Activated naive CD4-positive, alpha-beta T cell treated with Interleukin-2 at 50 U/mL for 16 hours (primary cell): ENCODE measurements at regions not wholly inside any gene's neighbourhood (a gene's known extent, or its start where the extent isn't known, plus 50 kb on each side); places are given as distances from the start of the nearest gene placed in this dataset.

Experiments used
- DNase-seq: peaks from one replicate; pipeline ENCODE4 v3.0.0-alpha.2; 2020

DNA sequence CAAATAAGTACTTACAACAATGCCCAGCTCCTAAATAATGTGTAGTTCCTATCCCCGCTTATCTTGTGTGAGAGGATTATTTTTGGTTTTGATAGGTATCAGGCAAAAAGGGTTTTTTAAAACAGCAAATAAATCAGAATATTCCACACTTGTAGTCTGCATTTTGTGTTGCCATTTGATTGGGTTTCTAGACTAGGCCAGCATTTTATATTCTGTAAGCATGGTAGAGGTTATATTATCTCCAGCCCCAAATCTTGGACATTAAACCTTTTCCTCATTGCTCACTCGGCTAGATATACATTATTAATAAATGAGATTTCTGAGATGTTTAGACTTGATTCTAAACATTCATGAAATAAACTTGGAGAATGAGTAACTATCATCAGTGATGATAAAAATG, 165.7 kb upstream of the C1orf21 start:
- DNase-seq: no peak

DNA sequence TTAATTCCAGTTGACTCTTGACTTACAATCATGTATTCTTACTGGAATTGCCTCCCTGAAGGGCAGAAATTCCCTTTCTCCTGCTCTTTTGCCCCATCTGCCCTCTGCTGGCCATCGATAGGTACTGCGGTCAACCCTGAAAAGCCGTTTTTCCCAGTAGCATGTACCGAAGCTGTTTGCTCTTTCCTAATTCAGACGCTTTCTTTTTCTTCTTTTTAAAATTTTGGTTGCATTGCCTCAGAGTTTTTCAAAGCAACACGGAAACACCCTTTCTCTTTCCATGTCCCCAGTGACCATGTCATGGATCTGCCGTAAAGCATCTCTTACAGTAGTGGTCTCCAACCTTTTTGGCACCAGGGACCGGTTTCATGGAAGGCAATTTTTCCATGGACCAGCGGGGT, 164.2 kb upstream of the C1orf21 start:
- peak; percentile 36 for DNase-seq

DNA sequence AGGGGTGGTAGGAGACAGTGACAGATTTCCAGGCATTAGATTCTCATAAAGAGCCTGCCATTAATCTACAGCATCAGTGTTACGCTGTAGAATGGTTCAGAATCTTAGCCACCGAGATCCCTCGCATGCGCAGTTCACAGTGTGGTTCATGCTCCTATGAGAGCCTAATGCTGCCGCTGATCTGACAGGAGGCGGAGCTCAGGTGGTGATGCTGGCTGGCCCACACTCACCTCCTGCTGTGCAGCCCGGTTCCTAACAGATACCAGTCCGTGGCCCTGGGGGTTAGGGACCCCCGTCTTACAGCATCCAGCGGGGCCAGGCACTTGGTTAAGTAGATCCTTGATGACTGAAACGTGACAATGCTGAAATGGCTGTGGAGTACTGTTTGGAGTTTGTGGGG, 163.6 kb upstream of the C1orf21 start:
- peak; percentile 12 for DNase-seq

DNA sequence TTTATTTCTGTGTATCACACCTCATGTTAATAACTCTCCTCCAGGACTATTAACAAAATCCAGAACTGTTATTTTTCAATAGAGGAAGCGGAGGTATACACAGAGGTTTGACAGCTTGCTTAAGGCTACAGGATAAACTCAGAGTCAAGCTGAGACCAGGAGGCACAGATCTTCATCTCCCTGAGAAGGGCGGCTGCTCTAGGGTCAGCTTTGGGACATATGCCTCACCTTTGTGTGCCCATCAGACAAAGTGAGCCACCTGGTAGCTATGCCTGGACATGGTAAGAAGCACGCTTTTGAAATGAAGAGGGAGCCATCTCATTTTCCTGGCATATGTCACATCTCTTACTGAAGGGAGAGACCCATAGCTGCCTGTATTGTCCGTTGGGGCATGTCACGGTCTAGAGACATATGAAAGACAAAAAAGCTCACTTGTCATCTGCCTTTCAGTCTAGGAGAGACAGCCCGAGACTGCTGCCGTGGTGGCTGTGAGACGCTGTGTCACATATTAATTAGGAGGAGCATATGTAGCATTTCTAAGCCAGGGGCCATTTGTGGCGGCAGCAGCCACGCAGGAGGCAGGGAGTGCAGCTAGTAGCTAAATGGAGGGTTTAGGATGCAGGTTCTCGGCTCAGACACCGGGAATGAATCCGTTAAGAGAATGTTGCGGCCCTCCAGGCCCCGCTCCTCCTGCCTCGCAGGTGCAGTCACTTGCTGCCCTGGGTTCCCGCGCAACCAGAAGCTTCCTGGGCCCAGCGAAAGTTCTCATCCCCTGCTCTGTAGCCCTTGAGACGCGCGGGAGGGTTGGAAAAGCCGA, 161.3 kb upstream of the C1orf21 start:
- DNase-seq: no peak

DNA sequence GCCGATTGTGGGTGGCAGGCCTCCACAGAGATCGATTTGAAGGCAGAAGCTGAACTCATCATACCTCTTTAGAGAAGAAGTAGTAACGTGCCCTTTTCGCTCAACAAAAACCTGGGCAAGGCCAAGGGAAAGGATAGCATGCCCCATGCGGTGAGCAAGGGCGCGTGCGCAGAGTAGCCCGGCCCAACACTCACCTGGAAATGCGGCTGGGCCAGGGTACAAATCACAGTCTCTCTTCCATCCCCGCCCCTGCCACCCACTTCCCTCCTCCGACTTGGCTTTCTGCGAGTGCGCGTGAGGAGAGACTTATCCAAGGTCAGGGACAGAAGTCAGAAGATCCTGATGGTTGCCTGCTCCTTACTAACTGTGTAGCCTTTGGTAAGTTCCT, 160.7 kb upstream of the C1orf21 start:
- no peak for DNase-seq

DNA sequence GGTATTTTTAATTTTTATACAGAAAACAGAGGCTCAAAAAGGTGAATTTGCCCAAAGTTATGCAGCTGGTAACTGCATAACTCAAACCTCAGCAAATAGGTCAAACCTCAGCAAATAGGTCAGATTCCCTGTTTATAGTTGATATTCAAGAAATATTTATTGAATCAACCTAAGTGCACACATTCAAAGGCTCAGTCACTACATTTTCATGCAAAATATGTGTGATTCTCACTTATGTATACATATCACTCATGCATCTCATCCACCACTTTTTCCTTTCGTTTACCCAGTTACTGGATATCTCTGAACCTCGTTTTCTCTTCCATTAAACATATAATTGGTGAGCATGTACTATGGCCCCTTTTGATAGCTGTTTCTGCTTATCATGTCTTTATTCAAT, 158.3 kb upstream of the C1orf21 start:
- no peak for DNase-seq

DNA sequence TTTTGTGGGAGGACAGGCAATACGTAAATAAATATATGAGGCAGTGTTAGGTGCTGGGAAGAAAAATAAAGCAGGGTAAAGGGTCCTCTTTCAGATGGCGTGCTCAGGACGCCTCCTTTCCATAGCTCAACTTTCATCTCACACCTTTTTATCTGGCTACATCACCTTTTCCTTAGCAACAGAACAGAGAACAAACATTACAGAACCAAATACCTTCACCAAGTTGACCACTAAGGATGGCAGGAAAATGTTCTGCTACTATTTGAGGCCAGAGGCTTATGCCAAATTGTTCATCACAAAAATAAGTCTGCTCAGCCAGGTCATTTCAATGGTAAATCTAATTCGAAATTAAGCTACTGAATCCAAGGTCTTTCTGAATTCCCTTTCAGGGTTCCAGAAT, 149.2 kb upstream of the C1orf21 start:
- DNase-seq: no peak

DNA sequence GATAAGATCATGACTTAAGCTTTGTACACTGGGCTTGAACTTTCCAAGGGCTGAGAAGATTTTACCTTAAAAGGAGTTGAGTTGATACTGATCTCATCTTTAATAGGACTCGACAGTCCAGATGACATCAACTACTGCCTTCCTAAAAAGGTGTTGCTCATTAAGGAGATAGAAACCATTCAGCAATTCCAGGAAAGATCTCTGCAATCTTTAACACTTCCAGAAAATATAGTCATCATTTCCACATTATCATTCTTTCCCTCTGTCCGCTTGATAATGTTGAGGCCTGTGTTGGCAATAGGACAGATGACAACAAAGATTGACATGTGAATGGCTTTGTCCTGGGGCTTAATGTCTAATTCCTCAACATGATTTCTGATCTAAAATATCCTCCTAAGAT, 145.4 kb upstream of the C1orf21 start:
- DNase-seq: no peak

DNA sequence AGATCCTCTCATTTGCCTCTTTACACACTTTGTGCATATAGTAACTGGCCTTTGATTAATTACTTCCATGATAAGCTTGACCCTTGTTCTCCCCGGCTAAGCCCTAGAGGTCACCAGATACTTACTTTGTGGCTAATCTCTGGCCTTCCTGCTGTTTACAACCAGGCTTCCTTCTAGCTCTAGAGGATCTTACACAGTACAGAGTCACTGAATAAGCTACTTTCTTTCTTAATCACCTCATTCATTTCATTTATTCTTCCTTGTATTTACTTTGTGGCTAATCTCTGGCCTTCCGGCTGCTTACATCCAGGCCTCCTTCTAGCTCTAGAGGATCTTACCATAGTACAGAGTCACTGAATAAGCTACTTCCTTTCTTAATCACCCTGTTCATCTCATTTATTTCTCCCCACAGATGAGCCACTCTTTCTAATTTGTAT, 144.3 kb upstream of the C1orf21 start:
- DNase-seq: no peak

DNA sequence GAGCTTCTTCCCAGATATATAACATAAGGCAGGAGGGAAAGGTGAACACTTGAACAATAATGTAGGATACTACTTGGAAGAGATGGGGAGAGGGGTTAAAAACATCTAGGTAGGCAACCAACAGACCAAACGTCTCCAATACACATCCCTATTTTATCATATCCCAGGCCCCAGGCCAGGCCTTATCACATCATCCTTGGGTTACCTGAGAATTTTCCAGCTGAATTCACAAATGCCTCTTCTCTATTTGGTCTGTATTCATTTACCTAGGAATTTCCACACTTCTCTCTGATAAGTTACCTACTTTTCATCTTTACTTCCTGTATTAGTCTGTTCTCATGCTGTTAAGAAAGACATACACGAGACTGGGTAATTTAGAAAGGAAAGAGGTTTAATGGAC, 141.9 kb upstream of the C1orf21 start:
- DNase-seq: no peak

DNA sequence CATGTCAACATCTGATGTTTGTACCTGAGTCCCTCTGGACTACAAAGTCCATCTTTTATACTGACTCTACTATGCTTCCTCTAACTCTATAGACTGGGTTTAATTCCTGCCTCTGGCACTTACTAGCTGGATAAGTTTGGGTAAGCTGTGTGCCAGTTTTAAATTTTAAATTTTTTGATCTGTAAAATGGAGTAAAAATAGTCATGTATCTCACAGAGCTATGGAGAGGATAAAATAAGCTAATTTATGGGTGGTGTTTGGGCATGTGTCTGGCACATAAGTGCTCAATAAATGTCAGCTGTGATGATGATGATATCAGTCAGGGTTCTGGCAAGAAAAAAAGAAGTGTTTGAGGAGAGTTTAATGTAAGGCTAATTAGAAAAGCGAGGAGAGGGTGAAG, 139.2 kb upstream of the C1orf21 start:
- DNase-seq: no peak

DNA sequence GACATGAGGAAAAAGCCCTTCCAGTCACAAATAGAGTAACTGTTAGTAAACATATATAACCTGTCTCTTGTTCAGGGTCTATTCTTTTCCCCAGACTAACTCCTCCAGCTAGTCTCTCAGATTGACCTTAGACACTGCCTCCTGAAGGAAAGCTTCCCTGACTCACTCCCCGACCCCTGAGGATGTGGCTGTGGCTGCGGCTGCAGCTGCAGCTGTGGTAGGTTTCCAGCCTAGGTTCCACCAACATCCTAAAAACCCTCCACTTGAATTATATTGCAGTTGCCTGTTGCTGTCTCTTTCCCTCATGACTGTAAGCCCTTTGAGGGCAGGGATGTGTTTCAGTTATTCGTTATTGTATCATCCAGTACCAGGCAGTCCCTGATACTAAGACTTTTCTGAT, 132.9 kb upstream of the C1orf21 start:
- no peak for DNase-seq

DNA sequence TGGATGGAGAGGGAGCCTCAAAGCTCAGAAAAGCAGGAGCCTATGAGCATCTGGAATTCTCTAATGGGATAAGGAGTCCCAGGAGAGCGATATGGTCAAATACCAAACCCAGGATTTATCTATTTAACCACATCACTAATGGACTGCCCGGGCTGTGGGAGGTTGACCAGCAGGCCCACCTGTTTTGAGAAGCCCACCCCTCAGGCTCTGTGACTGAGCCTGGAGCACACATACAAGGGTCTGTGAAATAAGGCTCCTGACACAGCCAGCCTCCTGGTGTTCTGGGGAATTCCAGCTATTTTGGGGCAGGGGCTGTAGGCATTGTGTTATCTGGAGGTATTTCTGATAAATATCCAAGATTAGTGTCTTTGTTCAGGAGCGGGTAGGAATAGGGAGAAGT, 132.0 kb upstream of the C1orf21 start:
- DNase-seq: no peak

DNA sequence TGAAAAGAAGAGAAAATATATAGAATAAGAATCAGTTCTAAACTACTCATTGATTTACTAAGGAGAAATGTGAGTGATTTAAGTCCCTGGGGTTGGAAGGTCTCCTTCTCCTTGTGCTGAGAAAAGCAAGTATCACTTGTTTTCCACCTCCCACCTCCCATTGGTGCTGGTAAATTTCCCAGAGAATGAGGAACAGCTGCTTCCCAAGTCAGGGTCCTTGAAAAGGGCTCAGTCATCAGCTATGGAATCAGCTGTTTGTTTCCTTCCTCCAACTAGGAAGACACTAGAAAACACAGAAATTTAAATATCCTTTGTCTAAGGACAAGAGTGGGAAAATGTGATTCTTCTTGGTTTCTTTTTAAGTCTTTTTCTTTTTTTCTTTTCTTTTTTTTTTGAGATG, 131.3 kb upstream of the C1orf21 start:
- no peak for DNase-seq

DNA sequence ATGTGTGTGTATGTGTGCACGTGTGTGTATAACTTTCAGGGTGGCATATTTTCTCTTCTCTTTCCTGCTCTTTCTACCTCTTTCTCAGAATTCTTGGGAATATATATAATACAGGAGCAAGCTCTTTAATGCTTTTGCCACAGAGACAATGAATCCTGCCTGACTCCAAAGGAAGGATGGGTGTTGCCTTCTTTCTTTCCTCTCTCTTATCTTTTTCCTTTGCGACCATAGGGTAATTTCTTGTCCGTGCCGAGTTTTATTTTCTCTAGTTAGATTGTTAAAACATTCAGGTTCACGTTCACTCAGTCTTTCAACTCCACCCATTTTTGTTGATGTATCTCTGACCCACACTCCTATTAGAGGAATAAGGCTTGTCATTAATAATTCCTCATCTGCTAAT, 129.0 kb upstream of the C1orf21 start:
- DNase-seq: no peak

DNA sequence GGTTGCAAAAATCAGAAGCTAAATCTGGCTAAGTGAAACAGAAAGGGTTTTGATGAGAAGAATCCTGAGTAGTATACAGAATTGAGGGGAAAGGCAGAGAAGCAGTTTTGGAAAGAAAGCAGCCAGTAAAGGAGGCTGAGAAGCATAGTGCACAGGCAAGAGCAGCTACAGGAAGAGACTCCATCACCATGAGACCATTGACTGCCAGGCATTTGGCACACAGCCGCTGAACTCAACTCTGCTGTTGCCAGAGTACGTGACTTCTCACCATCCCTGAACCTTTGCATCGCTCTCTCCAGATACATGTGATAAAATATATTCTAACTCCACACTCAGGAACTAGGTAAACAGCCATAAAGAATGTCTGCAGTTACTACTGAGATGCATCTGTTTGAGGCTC, 128.3 kb upstream of the C1orf21 start:
- DNase-seq: no peak

DNA sequence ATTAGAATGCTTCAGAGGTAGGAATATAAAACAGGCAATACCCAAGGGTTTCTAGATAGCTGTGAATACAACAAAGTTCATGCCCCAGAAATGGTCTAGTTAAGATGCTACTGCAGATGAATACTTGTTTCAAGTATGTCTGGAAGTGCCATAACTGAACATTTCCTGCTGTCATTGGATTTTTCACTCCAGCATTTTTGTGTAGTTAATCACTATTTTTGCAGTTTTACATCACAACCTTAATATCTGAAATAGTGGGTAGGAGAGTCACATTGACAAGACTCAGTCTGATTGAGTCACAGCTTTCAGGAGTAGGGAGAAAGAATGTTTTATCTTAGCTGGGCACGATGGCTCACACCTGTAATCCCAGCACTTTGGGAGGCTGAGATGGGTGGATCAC, 126.4 kb upstream of the C1orf21 start:
- DNase-seq: no peak

DNA sequence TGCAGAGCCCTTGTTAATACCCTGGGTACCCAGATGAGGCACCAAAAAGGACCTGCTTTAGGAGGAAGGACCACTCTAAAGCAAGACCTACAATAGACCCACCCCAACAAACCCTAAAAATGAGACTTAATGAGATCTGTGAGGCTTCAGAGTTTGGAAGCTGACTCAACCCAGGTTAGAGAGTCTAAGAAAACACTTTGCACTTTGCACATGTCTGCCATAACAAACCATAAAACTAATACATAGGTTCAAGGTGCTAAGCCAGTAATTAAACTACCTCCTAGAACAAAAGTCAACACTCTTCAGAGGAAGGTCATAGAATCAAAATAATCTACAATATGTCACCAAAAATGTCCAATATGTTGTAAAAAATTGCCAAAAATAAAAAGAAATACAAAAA, 124.7 kb upstream of the C1orf21 start:
- no peak for DNase-seq

DNA sequence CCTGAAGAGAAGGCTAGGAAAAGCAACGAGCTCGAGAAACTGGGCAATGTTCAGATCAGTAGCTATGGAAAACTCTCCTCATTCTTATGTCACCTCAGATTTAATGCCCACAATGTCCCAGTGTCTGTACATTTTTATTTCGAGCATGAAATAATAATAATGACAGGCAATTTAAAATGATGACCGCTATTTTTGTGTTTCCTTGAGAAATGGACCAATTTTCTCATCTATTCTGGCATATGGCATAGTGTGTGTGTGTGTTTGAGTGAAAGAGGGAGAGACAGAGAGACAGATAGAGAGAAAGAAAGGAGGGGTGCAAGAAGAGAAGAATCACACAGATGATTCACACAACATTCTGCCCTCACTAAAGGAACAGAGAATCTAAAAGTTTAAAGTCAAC, 119.1 kb upstream of the C1orf21 start:
- DNase-seq: no peak

DNA sequence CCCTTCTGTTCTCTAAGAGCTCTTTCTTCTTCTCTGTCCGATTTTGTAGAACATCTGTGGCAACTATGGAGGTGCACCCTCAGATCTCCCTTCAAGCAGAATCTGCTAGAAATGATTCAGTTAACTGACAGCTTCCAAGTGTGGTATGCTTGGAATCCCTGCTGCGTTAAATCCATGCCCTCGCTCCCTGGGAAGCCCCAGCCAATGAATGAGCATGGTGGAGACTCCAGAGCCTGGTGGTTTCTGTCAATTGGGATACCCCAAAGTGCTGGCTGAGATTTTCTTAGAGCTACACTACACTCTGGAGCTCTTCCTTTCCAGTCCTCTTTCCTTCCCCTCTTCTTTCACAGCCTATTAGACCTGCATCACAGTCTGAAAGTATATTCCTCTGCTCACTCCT, 116.3 kb upstream of the C1orf21 start:
- no peak for DNase-seq

DNA sequence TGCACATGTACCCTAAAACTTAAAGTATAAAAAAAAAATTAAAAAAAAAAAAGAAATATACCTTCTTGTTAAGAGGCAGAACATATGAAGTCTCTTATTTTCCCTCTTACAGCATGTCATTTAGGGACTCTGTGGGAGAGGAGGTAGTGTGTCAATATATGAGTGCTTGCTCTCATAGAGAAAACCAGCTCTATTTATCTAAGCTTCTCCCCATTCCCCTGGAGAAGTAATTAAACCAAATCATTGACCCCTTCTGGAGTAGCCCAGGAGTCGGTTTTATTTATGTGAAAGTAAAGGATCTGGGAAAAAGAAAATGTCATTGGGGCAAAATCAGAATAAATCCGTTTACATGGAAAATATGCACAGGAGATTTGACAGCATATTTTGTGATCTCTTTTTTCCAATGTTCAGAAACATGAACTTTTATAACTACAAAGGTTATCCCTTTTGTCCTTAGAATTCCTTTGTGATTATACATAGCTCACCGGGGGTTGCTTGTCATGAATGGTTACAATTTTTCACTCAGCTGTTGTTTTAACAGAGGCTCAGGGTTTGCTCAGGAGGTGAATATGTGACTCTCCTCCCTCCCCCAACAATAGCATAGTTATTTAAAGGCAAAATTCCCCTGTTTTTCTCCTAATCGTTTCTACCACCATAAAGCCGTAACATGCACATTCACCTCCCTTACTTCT, 114.5 kb upstream of the C1orf21 start:
- no peak for DNase-seq

DNA sequence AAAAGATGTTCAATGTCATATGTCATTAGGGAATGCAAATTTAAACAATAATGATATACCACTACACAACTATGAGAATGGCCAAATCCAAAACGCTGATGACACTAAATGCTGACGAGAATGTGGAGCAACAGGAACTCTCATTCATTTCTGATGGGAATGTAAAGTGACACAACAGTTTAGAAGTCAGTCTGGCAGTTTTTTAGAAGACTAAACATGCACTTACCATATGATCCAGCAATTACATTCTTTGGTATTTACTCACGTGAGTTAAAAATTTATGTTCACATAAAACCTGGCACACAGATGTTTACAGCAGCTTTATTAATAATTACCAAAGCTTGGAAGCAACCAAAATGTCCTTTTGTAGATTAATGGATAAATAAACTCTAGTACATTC, 110.4 kb upstream of the C1orf21 start:
- no peak for DNase-seq

DNA sequence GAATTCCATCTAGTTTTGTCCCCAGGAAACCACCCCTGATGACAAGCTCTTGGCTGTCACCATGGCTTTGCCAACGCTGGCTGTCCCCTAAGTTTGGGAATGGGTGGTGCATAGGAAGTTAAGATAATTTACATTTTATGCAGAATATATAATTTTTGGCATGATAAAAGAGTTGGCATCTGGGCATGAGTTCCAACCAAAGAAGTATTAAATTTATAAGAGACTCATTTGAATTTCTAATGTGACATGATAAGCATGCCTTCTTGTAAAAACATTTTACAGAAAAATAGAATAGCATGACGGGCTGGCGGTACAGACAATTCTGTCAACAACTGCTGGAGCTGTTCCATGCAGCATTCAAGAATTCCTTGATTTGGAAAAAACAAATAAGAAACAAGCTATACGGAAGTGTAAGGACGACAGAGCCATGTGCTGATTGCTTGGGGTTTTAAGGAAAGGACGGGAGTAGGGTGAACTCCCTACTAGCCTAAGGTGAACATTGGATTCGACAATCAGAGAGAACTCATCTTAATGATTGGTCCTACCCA, 106.8 kb upstream of the C1orf21 start:
- no peak for DNase-seq

DNA sequence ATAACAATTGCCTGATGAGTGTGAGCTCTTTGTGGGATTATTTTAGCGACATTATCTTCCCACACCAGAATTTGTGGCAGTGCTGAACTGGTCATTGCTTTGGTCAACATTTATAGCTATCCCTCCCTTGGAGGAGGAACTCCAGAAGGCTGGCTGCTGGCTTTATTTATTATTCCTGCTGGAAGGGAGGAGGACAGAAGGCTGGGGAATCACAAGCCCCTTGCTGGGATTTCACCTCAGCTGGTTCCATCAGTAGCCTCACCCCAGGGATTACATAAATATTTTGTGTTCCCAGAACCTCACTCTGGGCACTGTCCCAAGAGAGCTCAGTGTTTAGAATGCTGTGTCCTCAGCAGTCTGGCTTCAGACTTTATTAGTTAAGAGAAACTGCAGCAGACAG, 102.8 kb upstream of the C1orf21 start:
- DNase-seq: no peak

DNA sequence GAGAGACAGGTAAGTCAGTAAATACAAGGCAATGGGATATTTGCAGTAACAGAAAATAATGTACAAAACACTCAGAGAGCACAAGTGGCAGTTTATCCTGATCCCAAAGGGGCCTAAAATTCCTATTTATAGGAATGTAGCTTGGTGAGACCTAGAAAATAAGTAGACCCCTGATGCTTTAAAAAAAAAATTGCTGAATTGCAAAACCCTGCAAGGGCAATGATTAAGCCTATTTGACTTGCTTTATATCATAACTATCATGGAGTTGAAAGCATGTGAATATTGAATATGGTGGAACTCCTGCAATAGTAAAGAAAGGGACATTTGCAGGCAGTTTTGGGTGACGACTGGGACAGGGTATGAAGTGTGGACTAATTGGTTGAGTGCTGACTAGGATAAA, 101.9 kb upstream of the C1orf21 start:
- no peak for DNase-seq
